HG03575 (cell line): ENCODE measurements at regions not wholly inside any gene's neighbourhood (a gene's known extent, or its start where the extent isn't known, plus 50 kb on each side); places are given as distances from the start of the nearest gene placed in this dataset.

Experiments used
- ATAC-seq: cut with Tn5 transposase; IDR thresholded peaks from one replicate; pipeline ENCODE4 v1.9.1; 2021; ENCODE audit not compliant: unreplicated experiment, insufficient number of reproducible peaks, low FRiP score; ENCODE audit errors: extremely low read depth

DNA sequence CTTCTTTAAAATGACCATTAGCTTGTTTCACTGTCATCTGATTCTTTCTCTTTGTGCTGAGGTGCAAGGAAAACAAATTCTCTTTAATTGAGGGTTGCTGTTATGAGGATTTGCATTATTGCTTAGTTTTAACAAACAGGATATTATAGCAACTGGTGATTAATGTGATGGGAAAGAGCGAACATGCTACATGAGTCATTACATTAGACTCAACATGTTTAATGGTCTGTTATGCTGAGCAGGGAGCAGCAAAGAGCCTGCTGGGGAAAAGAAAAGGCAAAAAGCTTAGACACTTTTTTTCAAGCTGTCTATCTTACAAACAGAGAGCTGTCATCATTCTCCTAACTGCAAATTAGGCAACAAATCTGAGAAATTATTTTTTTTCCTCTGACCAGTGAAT is 230.5 kb upstream of the LCORL start:
- ATAC-seq, result no peak

DNA sequence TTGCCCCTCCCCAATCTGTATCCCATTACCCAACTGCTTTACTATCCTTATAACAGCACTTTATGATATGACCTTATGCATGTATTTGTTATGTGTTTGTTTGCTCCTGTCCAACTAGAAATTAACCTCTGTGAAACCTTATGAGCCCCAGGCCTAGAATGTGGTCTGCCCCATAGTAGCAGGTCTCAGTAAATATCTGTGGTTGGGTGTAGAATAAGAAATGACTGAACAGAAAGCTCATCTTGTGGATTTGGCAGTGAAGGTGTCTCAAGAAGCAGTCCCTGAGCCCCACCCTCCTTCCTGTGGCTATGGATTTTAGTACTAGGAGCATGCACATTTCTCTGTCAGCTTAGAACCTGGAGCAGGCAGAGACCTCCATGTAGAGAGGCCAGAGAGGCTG is 229.0 kb upstream of the LCORL start:
- no peak for ATAC-seq

DNA sequence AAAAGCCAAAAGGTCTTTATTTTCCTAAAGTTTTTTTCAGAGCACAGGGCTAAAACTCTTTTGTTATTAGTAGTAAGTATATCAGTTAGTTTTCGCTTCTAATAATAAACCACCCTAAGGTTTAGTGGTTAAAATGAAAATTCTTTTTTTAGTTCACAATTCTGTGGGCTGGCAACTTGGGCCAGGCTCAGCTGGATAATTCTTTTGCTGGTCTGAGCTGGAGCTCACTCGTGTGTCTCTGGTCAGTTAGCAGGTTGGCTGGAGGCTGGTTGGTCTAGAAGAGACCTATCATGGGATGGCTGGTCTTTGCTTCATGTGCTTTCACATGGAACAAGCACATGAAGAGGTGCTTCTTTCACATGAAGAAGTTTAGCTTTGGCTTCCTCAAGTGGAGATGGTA is 227.1 kb upstream of the LCORL start:
- no peak for ATAC-seq

DNA sequence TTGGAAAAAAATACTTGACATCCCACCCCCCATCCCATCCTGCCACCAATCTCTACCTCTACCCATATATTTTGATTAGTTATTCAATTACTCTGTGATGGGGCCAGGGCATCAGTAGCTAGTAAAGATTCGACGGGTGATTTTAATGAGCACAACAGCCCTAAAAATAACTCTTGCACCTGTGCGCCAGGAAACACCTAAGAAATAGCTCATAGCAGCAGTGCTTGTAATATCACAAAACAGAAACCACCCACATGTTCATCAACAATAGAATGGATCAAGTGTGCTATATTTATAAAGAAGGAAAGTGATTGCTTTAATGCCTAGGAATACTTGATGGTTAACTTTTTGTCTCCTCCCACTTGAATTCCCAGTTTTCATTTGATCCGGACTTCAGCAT is 225.6 kb upstream of the LCORL start:
- ATAC-seq, result no peak

DNA sequence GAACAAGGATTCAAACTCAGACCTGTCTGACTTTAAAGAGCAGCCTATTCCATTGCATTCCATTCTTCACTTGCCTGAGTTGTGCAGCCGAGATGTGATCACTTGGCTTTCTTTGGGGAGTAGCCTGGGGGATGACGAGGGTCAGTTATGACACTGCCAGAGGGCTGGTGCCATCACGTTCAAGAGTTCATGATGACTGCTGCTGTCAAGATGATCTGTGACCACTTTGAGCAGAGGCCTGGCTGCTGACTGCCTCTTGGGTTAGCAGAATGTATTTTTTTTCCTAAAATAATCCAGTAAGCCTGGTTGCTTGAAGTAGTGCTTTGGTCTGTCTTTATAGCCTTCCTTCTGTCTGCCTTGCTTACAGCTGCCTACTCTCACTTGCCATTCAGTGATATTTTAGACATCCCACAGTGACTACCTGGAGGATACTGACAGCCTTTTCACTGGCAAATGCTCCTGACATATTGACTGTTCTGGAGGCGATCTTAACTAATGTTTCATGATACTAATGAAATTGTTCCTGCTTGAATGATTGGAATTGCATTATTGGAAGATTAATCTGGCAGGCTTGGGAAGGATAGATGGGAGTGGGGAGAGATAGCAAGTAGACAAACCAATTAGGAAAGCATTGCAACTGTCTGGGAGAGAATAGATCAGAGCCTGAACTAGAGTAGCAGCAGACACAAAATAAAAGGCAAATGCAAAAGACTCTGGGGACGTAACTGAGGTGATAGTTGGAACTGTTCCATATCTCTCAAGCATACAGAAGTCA is 221.6 kb upstream of the LCORL start:
- no peak for ATAC-seq

DNA sequence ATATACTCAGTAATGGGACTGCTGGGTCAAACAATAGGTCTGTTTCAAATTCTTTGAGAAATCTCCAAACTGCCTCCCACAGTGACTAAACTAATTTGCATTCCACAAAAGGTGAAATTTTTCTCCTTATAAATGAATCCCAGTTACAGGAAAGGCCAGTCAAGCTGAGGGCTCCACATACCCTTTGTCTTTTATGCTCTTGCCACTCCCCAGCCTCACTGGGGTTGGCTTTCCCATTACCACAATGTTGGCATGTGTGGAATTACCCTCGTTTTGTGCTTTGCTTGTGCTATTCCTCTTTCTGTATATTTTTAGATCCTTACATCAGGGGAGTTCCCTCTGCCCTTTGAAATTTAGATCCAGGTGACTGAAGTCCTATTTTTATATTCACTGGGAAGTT is 220.2 kb upstream of the LCORL start:
- ATAC-seq, result no peak

DNA sequence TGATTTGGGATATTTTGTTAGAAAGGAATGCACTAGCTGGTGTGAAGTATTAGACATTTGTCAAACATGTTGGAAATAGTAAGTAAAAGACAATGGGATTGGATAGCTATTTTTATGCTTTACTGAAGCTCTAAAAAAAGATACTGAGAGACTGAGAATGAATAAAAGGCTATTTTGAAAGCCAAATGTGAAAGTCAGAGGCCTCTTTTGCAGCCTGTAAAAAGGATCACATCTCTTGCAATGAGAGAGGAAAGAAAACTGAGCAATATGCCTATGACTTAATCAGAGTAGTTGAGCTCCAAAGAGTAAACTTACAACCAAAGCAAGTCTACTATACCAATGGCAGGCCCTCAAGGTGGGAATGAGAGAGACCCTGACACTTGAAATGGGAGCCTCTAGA is 212.6 kb upstream of the LCORL start:
- ATAC-seq, result no peak

DNA sequence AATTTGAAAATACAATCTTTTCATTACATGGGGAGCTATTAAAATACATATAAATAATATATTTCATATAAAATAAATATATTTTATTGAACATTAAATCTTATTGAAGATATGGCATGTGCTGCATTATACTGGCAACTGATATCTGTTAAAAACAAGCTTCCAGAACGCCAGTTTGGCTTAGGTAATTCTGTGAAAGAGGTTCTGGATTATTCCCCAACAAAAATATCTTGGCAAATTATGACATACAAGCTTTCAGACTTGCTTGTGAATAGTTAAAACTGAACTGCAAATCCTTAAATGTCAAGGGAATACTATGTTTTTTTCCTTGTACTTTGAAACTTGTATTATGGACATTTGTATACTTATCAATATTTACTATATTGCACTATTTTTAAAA is 210.2 kb upstream of the LCORL start:
- no peak for ATAC-seq

DNA sequence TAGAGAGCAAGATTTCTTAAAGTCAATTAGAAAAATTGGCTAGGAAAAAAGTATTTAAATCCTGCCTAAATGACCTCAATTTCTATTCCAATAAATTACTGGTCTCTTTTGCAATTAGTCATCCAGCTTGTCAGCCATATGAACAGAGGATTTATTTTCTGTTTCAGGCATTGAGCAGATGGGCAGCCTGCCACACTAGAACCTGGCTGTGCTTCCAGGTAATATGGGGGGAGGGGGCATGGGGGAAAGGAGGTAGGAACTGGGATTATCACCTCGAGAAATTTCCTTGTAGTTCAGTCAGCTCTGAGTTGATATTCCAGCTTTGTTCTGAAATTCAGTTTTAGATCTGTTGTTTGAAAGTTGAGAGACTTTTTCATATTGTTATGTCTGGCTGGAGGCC is 206.3 kb upstream of the LCORL start:
- ATAC-seq, result no peak

DNA sequence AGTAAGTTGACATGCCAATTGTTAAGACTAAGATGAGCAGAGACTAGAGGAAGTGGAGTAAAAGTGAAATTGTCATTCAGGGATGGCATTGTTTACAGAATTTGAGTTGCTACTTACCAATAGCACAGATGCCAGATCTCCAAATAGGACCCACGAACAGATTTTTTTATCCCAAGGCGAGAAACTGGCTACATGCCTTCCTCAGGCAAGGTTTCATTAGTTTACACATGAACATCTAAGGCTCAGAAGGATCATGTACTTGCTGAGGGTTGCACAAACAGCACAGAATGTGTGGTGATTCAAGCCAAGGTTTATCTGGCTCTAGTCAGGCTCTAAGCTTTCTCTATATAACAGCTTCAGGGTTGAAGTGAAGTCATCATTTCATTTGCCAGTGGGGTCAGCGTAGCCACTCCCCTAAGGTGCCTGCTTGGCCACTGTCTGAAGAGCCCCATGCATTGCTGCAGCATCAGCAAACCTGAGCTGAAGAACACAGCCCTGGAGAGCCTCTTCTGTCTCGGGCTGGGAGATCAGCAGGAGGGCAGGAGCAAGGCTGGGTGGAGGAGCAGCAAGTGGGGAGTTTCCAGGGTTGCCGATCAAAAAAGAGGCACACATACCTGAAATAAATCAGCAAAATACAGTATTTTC is 193.0 kb upstream of the LCORL start:
- ATAC-seq, result no peak

DNA sequence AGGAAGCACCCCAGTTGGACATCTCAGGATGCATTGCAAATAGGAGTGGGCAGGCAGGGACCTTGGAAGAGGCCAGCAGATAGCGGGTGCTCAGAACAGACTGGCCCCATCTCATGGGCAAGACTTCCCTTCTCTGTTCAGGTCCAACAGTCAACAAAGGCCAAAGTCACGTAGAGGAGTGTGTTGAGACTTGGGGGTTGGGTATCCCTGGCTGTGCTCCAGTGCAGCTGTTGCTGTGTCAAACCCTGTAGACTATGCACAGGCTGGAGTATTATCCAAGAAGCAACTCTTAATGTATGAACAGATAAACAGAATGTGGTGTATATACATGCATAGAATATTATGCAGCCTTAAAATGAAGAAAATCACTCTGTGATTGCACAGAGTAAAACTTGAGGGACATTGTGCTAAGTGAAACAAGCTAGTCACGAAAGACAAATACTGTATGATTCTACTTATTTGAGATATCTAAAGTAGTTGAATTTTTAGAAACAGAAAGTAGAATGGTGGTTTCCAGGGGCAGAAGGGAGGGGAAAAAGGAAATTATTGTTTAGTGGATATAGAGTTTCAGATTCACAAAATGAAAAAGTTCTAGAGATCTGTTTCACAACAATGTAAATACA is 192.1 kb upstream of the LCORL start:
- ATAC-seq, result no peak

DNA sequence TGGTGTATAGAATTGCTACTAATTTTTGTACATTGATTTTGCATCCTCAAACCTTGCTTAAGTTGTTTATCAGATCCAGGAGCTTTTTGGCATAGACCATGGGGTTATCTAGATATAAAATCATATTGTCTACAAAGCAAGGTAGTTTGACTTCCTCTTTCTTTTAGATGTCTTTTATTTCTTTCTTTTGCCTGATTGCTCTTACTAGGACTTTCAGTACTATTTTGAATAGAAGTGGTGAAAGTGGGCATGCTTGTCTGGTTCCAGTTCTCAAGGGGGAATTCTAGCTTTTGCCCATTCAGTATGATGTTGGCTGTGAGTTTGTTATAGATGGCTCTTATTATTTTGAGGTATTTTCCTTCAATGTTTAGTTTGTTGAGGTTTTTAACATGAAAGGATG is 187.9 kb upstream of the LCORL start:
- peak; percentile 62 for ATAC-seq

DNA sequence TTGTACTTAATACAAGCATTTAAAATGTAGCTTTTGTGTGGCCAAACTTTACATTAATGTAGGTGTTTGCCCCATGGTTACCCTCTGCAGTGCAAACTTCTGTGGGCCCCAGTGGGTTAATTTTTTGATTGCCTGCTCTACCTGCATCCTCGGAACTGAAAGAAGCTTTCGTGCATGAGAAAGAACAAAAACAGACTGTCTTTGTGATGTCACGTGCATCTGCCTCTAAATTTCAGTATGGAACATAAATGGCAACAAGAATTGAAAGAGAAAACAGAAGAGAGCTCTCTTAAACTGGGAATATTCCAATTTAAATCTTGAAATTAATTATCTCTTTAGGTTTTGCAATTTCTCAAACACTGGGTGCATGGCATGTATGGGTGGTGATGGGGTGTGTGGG is 182.4 kb upstream of the LCORL start:
- ATAC-seq, result no peak

DNA sequence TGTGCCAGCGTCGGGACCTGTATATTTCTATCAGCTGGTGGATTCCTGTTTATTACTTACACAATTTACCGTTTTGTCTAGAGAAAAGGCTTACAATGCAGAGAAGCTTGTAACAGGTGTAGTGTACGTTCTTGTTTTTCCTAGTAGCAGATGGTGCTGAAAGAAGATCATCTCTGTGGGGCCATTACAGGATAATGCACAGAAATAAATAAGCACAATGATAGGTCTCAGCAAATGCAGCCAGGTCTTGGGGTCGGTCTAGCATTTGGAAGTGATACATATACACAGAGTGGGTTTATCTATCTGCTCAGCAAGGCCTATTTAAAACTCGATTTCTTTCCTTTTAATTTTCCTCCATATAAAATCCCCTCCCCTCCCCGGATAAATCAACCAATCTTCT is 180.9 kb upstream of the LCORL start:
- ATAC-seq, result no peak

DNA sequence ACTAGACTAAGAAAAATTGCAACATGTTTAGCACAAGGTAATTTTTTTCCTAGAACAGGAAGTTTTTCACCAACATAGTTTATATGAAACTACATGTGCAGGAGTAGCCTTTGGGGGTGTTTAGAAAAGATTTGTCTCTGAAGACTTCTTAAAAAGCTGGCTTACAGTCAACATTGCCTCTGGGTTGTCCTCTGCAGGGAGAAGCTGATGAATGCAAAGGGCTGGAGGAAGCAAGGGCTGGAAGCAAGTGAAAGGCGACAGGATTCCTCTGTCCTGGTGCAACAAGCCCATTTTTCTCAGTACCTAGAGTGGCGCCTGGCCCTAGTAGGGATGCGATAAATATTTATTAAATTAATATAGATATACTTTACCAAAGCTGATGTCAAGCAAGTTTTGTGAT is 180.3 kb upstream of the LCORL start:
- no peak for ATAC-seq

DNA sequence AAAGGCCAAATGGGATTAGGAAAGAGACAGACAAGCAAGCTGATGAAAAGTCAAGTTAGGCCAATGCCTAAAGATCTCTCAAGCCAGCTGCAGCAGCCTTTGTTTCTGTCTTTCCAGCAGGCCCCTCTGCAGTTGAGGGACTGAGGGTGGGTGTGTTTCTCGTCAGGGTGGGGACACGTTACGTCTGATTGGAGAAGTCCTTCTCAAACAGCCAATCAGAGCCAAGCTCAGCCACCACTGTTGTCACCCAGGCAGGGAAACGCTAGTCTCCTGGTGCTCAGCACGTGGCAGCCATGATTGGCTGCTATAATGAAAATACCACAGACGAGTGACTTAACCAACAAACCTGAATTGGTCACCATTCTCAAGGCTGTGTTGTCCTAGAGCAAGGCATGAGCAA is 177.1 kb upstream of the LCORL start:
- ATAC-seq, result no peak

DNA sequence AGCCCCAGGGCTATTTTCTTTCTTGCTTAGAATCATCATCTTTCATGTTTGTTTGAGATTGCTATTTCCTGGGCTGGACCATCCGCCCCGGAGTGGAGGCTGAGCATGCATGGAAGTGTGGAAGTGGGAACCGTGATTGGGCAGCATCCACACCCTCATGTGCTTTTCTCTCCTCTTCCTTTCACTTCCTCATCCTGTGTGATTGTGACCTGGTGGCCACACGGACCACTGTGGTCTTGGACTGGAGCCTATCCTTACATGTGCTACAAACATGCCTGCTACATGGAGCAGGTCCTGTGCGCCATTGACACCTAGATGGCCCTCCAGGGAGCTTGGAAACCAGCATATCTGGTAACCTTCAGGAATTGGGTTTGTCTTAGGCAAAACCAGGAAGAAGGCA is 175.9 kb upstream of the LCORL start:
- ATAC-seq, result no peak

DNA sequence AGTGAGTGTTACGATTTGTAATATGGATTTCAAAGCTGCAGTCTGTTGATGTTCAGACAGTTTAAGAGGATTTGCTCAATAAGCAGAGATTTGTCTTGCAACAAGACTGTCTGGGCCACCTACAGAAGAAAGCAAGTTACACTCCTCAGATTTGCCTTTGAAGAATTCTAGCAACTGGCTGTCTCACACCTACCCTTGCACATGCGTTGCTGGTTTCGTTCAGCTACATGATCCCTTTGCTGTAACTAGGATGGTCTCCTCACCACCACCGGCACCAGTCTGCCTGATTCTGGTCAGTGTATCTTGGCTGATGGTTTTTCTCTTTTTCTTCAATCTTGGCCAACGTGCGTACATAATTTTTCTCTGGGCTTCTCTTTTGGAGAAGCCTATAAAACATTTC is 172.7 kb upstream of the LCORL start:
- ATAC-seq, result no peak

DNA sequence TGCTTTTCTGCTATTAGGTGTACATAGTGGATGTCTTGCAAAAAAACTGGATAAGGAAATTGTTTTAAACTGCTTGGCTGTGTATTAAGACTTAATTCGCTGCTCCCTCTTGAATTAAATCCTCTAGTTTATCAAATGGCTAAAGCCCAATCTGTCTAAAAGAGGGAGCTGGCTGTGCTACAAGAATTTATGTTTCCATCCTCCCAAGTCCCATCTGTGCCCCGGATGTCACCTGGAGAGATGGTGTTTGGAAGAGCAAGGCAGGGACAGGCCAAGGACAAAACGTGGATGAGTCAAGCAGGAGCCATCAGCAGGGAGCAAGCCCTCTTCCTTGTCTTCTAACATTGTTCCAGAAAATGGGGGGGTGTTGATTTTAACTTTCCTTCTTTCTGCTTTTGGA is 171.3 kb upstream of the LCORL start:
- ATAC-seq, result no peak

DNA sequence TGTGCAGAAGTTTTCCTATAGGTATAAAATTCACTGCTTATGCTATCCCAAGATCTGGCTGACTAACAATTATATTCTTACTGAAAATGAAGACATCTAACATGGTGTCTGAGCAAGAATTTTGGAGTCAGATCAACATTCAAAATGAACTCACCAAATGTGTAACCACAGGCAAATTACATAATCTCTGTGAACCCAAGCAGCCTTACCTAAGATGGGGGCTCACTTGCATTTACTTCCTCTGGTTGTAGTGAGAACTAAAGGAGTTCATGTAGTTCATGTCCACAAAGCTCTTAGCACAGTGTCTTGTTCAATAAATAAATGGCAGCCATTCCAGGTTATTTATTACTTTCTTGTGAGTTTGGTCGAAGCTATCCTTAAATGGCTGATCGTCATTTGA is 163.9 kb upstream of the LCORL start:
- ATAC-seq, result no peak

DNA sequence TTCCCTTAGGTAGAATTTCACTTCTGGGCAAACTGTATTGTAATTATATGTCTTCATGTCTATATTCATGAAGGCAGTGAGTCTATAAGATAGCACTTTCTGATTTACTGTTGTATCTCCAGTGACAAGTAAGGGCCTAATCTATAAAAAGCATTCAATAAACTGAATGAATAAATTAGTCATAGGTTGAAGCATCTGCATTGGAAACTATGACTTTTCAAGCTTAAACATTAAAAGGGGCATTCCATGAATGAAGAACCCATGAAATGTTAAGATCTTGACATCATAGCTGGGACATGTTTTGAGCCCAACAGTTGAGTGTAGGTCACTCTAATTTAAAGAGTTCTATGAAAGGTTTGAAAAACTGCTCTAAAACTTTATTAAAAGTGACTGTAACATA is 159.3 kb upstream of the LCORL start:
- no peak for ATAC-seq
